NCI-H187 treated with DMSO at 0.1 percent for 48 hours (cell line): ENCODE measurements at regions not wholly inside any gene's neighbourhood (a gene's known extent, or its start where the extent isn't known, plus 50 kb on each side); places are given as distances from the start of the nearest gene placed in this dataset.

ENCODE experiments used
- DNase-seq: peaks from one replicate; lab custom pipeline; 2025; lab: John Stamatoyannopoulos, UW

DNA sequence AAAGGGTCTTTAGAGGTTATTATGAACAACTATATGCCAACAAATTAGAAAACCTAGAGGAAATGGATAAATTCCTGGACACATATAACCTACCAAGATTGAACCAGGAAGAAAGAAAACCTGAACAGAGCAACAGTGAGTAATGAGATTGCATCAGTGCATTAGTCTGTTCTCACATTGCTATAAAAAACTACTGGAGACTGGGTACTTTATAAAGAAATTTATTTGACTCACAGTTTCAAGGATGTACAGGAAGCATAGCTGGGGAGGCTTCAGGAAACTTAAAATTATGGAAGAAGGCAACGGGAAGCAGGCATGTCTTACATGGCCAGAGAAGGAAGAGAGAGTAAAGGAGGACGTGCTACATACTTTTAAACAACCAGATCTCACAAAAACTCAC is 70.8 kb upstream of the GNAZ start:
- no peak for DNase-seq

GRCh38 chr22:23000657-23001347 is 69.5 kb upstream of the GNAZ start:
- no peak for DNase-seq

DNA sequence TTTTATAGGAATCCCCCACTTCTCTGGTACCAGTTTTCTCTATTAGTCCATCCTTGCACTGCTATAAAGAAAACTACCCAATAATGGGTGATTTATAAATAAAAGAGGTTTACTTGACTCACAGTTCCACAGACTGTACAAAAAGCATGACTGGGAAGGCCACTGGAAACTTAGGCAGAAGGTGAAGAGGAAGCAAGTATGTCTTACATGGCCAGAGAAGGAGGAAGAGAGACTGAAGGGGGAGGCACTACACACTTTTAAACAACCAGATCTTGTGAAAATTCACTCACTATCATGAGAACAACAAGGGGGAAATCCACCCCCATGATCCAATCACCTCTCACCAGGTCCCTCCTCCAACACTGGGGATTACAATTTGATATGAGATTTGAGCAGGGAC is 68.9 kb upstream of the GNAZ start:
- DNase-seq = no peak

- DNase-seq = no peak
These were observed 67.6 kb upstream of the GNAZ start for GRCh38 chr22:23002612-23003180.

GRCh38 chr22:23007823-23008222 is 62.5 kb upstream of the GNAZ start:
- DNase-seq = no peak

GRCh38 chr22:23008896-23009295 is 61.4 kb upstream of the GNAZ start:
- DNase-seq = no peak
